ENCODE measurements at regions not wholly inside any gene's neighbourhood (a gene's known extent, or its start where the extent isn't known, plus 50 kb on each side); places are given as distances from the start of the nearest gene placed in this dataset.

DNA sequence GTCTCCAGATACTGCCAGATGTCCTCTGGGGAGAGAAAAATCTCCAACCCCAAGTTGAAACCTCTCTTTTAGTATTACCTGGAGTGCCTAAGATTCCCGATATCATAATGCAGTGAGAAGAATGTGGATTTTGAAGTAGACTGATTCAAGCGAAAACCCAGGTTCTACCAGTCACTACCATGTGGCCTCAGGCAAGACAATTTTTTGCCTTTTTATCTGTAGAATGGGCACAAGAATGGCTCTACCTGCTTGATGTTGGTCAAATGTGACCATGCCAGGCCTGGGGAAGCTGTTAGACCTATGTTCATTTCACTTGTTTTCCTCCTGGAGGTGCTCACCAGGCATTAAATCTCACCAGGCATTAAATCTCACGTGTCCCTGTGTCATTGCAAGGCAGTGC lies 131.3 kb downstream of the DDX1 start:
- no peak for DNase-seq
- H3K4me1 ChIP-seq: no peaks in the 10 kb centered on the region
- H3K36me3 ChIP-seq: no peaks in the 10 kb centered on the region
- TF ChIP-seq, protein P1, sequence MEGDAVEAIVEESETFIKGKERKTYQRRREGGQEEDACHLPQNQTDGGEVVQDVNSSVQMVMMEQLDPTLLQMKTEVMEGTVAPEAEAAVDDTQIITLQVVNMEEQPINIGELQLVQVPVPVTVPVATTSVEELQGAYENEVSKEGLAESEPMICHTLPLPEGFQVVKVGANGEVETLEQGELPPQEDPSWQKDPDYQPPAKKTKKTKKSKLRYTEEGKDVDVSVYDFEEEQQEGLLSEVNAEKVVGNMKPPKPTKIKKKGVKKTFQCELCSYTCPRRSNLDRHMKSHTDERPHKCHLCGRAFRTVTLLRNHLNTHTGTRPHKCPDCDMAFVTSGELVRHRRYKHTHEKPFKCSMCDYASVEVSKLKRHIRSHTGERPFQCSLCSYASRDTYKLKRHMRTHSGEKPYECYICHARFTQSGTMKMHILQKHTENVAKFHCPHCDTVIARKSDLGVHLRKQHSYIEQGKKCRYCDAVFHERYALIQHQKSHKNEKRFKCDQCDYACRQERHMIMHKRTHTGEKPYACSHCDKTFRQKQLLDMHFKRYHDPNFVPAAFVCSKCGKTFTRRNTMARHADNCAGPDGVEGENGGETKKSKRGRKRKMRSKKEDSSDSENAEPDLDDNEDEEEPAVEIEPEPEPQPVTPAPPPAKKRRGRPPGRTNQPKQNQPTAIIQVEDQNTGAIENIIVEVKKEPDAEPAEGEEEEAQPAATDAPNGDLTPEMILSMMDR (IDR thresholded peaks at IDR 0.05): no peak
- H3K9me3 ChIP-seq: no peaks in the 10 kb centered on the region
- no peaks in the 10 kb centered on the region for H3K27me3 ChIP-seq
- no peak for FAIRE-seq
- WGBS, 2 donors: 87 to 92% methylated on average over 3 of the region's 3 CpGs
- intact Hi-C loops (cut with DNase I): no loop called here
- H3K27ac ChIP-seq: no peak overlapping the region
- no peak overlapping the region for H3K4me3 ChIP-seq
- no peak for ATAC-seq

- intact Hi-C loops (cut with DNase I): no loop called here
- WGBS, 2 donors: 76 to 82% methylated on average over 6 of the region's 6 CpGs
Observed at GRCh38 chr2:15724235-15724634, 132.6 kb downstream of the DDX1 start.

GRCh38 chr2:15725101-15725781 lies 133.6 kb downstream of the DDX1 start:
- no peaks in the 10 kb centered on the region for H3K36me3 ChIP-seq
- H3K27ac ChIP-seq: no peak overlapping the region
- TF ChIP-seq, protein P1 (IDR thresholded peaks at IDR 0.05): no peak
- FAIRE-seq (no peak), DNase-seq (no peak), ATAC-seq (no peak)
- intact Hi-C loops (cut with DNase I): no loop called here
- H3K9me3 ChIP-seq: no peaks in the 10 kb centered on the region
- no peaks in the 10 kb centered on the region for H3K27me3 ChIP-seq
- H3K4me1 ChIP-seq: peaks cover 0 to 5% (median under 1%) of the 10 kb centered on the region in 3 donors
- WGBS, 2 donors: 71 to 76% methylated on average over 13 of the region's 13 CpGs
- H3K4me3 ChIP-seq: no peak overlapping the region

More at GRCh38 chr2:15724235-15724634, 132.6 kb downstream of the DDX1 start:
- no peak for DNase-seq
- no peak for ATAC-seq
- Histone ChIP-seq H3K36me3 (no peaks in the 10 kb centered on the region), H3K9me3 (no peaks in the 10 kb centered on the region), H3K4me3 (no peak overlapping the region), H3K4me1 (no peaks in the 10 kb centered on the region), H3K27ac (no peak overlapping the region), H3K27me3 (no peaks in the 10 kb centered on the region)
- TF ChIP-seq, protein P1 (IDR thresholded peaks at IDR 0.05): no peak
- no peak for FAIRE-seq

- no peak for FAIRE-seq
- WGBS, 2 donors: 79 to 86% methylated on average over 5 of the region's 5 CpGs
Observed at GRCh38 chr2:15725782-15726112, 134.1 kb downstream of the DDX1 start.

More at GRCh38 chr2:15725782-15726112, 134.1 kb downstream of the DDX1 start:
- DNase-seq: no peak
- Histone ChIP-seq H3K27ac (no peak overlapping the region), H3K9me3 (no peaks in the 10 kb centered on the region), H3K36me3 (no peaks in the 10 kb centered on the region), H3K27me3 (no peaks in the 10 kb centered on the region), H3K4me1 (peaks cover 0 to 10% (median 6%) of the 10 kb centered on the region in 3 donors), H3K4me3 (no peak overlapping the region)
- TF ChIP-seq, protein P1 (IDR thresholded peaks at IDR 0.05): no peak
- intact Hi-C loops (cut with DNase I): no loop called here
- no peak for ATAC-seq
